GM23338 (cell line): ENCODE measurements at regions not wholly inside any gene's neighbourhood (a gene's known extent, or its start where the extent isn't known, plus 50 kb on each side); places are given as distances from the start of the nearest gene placed in this dataset.

Experiments
- CTCF ChIP-seq, 2 experiments: fragments of 200-600 bp in 1 of 2; sonication (generic) in 1 of 2; conservative IDR thresholded peaks; 2 replicates each; pipeline versions ENCODE4 v1.5.1 to v1.6.1; 2016 to 2017; ENCODE audit warnings: antibody characterized with exemption in 2 of 2, low read depth in 2 of 2, mild to moderate bottlenecking in 2 of 2, moderate library complexity in 1 of 2
- EZH2 ChIP-seq: fragments of 200-600 bp; sonication (generic); IDR thresholded peaks from one replicate; pipeline ENCODE4 v1.8.0; 2017; ENCODE audit warnings: antibody characterized with exemption, mild to moderate bottlenecking, low read depth; ENCODE audit not compliant: unreplicated experiment
- POLR2AphosphoS5 ChIP-seq: IDR thresholded peaks from 2 replicates; pipeline ENCODE4 v1.6.1; 2016; ENCODE audit warnings: antibody characterized with exemption, low read depth

- TF ChIP-seq EZH2 (no peak), POLR2AphosphoS5 (no peak), CTCF (conservative IDR thresholded peaks at IDR 0.05; ENCODE audit: low read depth in 2 of 2) (no peak)
Measured at GRCh38 chr2:2738684-2739083, 407.6 kb upstream of the MYT1L start.
